Fibroblast of lung (primary cell): ENCODE measurements at regions not wholly inside any gene's neighbourhood (a gene's known extent, or its start where the extent isn't known, plus 50 kb on each side); places are given as distances from the start of the nearest gene placed in this dataset.
"Not testable (repeated sequence)": the region's sequence is repeated elsewhere in the genome, so short reads cannot be mapped to it uniquely, and the experiment has no call there.

Source experiments
- DNase-seq, 2 donors: peaks; one replicate each; pipeline versions ENCODE4 v3.0.0 to v3.0.0-alpha.2; 2010; ENCODE audit warnings: low read depth in 2 of 2
- H2AFZ ChIP-seq: 2 replicates; pipeline ENCODE4 v1.5.1; 2012; ENCODE audit warnings: low read length, control low read depth, inconsistent platforms
- H3K27ac ChIP-seq: 2 replicates; pipeline ENCODE4 v1.5.1; 2011; ENCODE audit warnings: low read length, control low read depth; ENCODE audit not compliant: insufficient read depth
- H3K27me3 ChIP-seq: 2 replicates; pipeline ENCODE4 v1.5.1; 2011; ENCODE audit warnings: mild to moderate bottlenecking, low read length; ENCODE audit not compliant: control insufficient read depth, insufficient read depth
- H3K36me3 ChIP-seq: 2 replicates; pipeline ENCODE4 v1.5.1; 2011; ENCODE audit warnings: low read length; ENCODE audit not compliant: control insufficient read depth, insufficient read depth
- H3K4me1 ChIP-seq: 2 replicates; pipeline ENCODE4 v1.5.1; 2011; ENCODE audit warnings: low read length; ENCODE audit not compliant: control insufficient read depth, insufficient read depth; ENCODE audit errors: extremely low read depth
- H3K4me2 ChIP-seq: 2 replicates; pipeline ENCODE4 v1.5.1; 2011; ENCODE audit warnings: low read length, control low read depth; ENCODE audit not compliant: insufficient read depth; ENCODE audit errors: extremely low read depth
- H3K4me3 ChIP-seq, 4 experiments: fragments of 200-600 bp in 1 of 4; sonication (generic) in 1 of 4; replicated peaks in 1 of 4; 2 replicates each; pipeline ENCODE4 v1.5.1; 2011 to 2016; ENCODE audit warnings: low read length in 4 of 4, low read depth in 3 of 4, mild to moderate bottlenecking in 3 of 4, control low read depth in 2 of 4, inconsistent platforms in 1 of 4, mixed read lengths in 1 of 4; ENCODE audit not compliant: insufficient read depth in 1 of 4; ENCODE audit errors: control extremely low read depth in 1 of 4
- H3K79me2 ChIP-seq: 2 replicates; pipeline ENCODE4 v1.5.1; 2012; ENCODE audit warnings: mild to moderate bottlenecking, low read length, inconsistent platforms; ENCODE audit not compliant: control insufficient read depth, insufficient read depth
- H3K9ac ChIP-seq: 2 replicates; pipeline ENCODE4 v1.5.1; 2011; ENCODE audit warnings: mild to moderate bottlenecking, low read length, control low read depth; ENCODE audit not compliant: insufficient read depth
- H3K9me3 ChIP-seq: 2 replicates; pipeline ENCODE4 v1.5.1; 2012; ENCODE audit warnings: low read depth, low read length; ENCODE audit not compliant: control insufficient read depth, insufficient read depth
- H4K20me1 ChIP-seq: 2 replicates; pipeline ENCODE4 v1.5.1; 2011; ENCODE audit warnings: low read length; ENCODE audit not compliant: control insufficient read depth, insufficient read depth; ENCODE audit errors: extremely low read depth
- CTCF ChIP-seq, 2 donors: IDR thresholded peaks in 1 of 2; conservative IDR thresholded peaks in 1 of 2; 1 replicate in 1 of 2; 2 replicates in 1 of 2; pipeline ENCODE4 v1.5.1; 2011 to 2012; ENCODE audit warnings: low read length in 2 of 2, control low read depth in 1 of 2, inconsistent platforms in 1 of 2, low read depth in 1 of 2, mild to moderate bottlenecking in 1 of 2
- EZH2 ChIP-seq: IDR thresholded peaks from 2 replicates; pipeline ENCODE4 v1.5.1; 2012; ENCODE audit warnings: low read length, control low read depth, mild to moderate bottlenecking; ENCODE audit errors: missing control alignments

GRCh38 chrX:87425618-87426017 is 92.0 kb upstream of the KLHL4 start:
- H2AFZ ChIP-seq = no peak overlapping the region
- no peak overlapping the region for H3K4me2 ChIP-seq
- no peaks in the 10 kb centered on the region for H3K9me3 ChIP-seq
- no peaks in the 10 kb centered on the region for H3K36me3 ChIP-seq
- no peaks in the 10 kb centered on the region for H3K4me1 ChIP-seq
- no peak for TF ChIP-seq EZH2
- no peak for TF ChIP-seq CTCF (conservative IDR thresholded peaks at IDR 0.05 in 1 of 2, IDR thresholded peaks at IDR 0.05 in 1 of 2; ENCODE audit: low read depth in 1 of 2, low read length in 2 of 2)
- H3K4me3 ChIP-seq = no peak overlapping the region
- no peaks in the 10 kb centered on the region for H3K79me2 ChIP-seq
- DNase-seq = no peak
- no peaks in the 10 kb centered on the region for H4K20me1 ChIP-seq
- no peak overlapping the region for H3K27ac ChIP-seq
- no peak overlapping the region for H3K9ac ChIP-seq
- H3K27me3 ChIP-seq = no peaks in the 10 kb centered on the region

GRCh38 chrX:87434618-87435017 is 83.0 kb upstream of the KLHL4 start:
- Histone ChIP-seq H3K27ac (no peak overlapping the region), H3K27me3 (no peaks in the 10 kb centered on the region), H2AFZ (no peak overlapping the region), H3K36me3 (no peaks in the 10 kb centered on the region), H3K79me2 (no peaks in the 10 kb centered on the region), H3K4me3 (no peak overlapping the region), H3K4me2 (no peak overlapping the region), H3K9ac (no peak overlapping the region), H3K4me1 (no peaks in the 10 kb centered on the region), H3K9me3 (no peaks in the 10 kb centered on the region), H4K20me1 (no peaks in the 10 kb centered on the region)
- TF ChIP-seq CTCF (conservative IDR thresholded peaks at IDR 0.05 in 1 of 2, IDR thresholded peaks at IDR 0.05 in 1 of 2; ENCODE audit: low read depth in 1 of 2, low read length in 2 of 2) (no peak), EZH2 (no peak)
- no peak for DNase-seq

GRCh38 chrX:87448613-87449012 is 69.0 kb upstream of the KLHL4 start:
- not testable (repeated sequence) for H3K27ac ChIP-seq, H3K9me3 ChIP-seq, H3K4me1 ChIP-seq, H3K4me3 ChIP-seq, H3K79me2 ChIP-seq, H4K20me1 ChIP-seq, H3K36me3 ChIP-seq, H3K4me2 ChIP-seq, DNase-seq, H2AFZ ChIP-seq, H3K9ac ChIP-seq, H3K27me3 ChIP-seq

- DNase-seq, H3K27ac ChIP-seq, H3K4me1 ChIP-seq, H3K36me3 ChIP-seq, H3K4me3 ChIP-seq, H3K79me2 ChIP-seq, H3K27me3 ChIP-seq, H3K4me2 ChIP-seq, H3K9ac ChIP-seq, H4K20me1 ChIP-seq, H3K9me3 ChIP-seq, H2AFZ ChIP-seq: not testable (repeated sequence)
Observed at GRCh38 chrX:87465757-87466156, 51.8 kb upstream of the KLHL4 start.
